Fibroblast of peridontal ligament (primary cell): ENCODE measurements at regions not wholly inside any gene's neighbourhood (a gene's known extent, or its start where the extent isn't known, plus 50 kb on each side); places are given as distances from the start of the nearest gene placed in this dataset.

ENCODE experiments used
- DNase-seq: peaks from one replicate; pipeline ENCODE4 v3.0.0-alpha.2; 2010; ENCODE audit errors: extremely low read depth

- DNase-seq: no peak
Observed at GRCh38 chr3:14286887-14287500, 108.4 kb downstream of the LSM3 start.

- DNase-seq: no peak
Observed at GRCh38 chr3:14288177-14288788, 109.7 kb downstream of the LSM3 start.

GRCh38 chr3:14288833-14289451 is 110.3 kb downstream of the LSM3 start:
- DNase-seq: no peak

- peak; percentile 39 for DNase-seq
Observed at GRCh38 chr3:14289590-14290461, 111.2 kb downstream of the LSM3 start.

GRCh38 chr3:14290631-14291385 is 111.6 kb upstream of the SLC6A6 start:
- DNase-seq: no peak

- no peak for DNase-seq
Observed at GRCh38 chr3:14295037-14295436, 107.4 kb upstream of the SLC6A6 start.

- no peak for DNase-seq
Observed at GRCh38 chr3:14295801-14296200, 106.6 kb upstream of the SLC6A6 start.

GRCh38 chr3:14297305-14297704 is 105.1 kb upstream of the SLC6A6 start:
- no peak for DNase-seq

- DNase-seq: no peak
Observed at GRCh38 chr3:14297784-14298236, 104.6 kb upstream of the SLC6A6 start.

- DNase-seq: no peak
Observed at GRCh38 chr3:14298442-14298841, 104.0 kb upstream of the SLC6A6 start.

- DNase-seq: no peak
Observed at GRCh38 chr3:14298991-14299555, 103.3 kb upstream of the SLC6A6 start.

GRCh38 chr3:14299767-14300166 is 102.6 kb upstream of the SLC6A6 start:
- DNase-seq: no peak

GRCh38 chr3:14300721-14301399 is 101.5 kb upstream of the SLC6A6 start:
- DNase-seq: no peak

- DNase-seq: no peak
Observed at GRCh38 chr3:14301558-14301957, 100.8 kb upstream of the SLC6A6 start.

GRCh38 chr3:14303336-14304100 is 98.9 kb upstream of the SLC6A6 start:
- no peak for DNase-seq

GRCh38 chr3:14304101-14305045 is 98.0 kb upstream of the SLC6A6 start:
- DNase-seq: no peak

GRCh38 chr3:14305324-14305723 is 97.1 kb upstream of the SLC6A6 start:
- no peak for DNase-seq

- no peak for DNase-seq
Observed at GRCh38 chr3:14306142-14306541, 96.3 kb upstream of the SLC6A6 start.
